HG03135 (cell line): ENCODE measurements at regions not wholly inside any gene's neighbourhood (a gene's known extent, or its start where the extent isn't known, plus 50 kb on each side); places are given as distances from the start of the nearest gene placed in this dataset.

Experiments
- ATAC-seq: cut with Tn5 transposase; IDR thresholded peaks from one replicate; pipeline ENCODE4 v1.9.1; 2021; ENCODE audit warnings: mild to moderate bottlenecking, moderate library complexity; ENCODE audit not compliant: unreplicated experiment

GRCh38 chr14:65866886-65867285 is 454.4 kb downstream of the FUT8 start:
- no peak for ATAC-seq

DNA sequence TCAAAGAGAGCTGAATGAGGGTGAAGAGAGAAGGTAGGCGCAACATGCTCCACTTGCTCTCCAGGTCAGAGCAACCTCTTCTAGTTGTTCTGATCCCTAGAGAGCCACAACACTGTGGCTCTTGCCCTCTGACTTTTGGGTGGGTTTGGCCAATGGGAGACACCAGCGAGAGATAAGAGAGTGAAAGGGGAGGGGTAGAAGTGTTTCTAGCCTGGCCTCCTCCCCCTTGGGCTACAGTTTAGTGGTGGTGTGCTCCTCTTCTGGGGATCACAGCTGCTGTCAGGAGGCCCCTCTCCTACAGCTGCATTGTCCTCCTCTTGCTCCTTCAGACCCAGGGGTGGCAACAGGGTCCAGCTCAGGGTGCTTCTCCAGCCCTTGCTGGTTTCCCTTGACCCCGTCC is 454.8 kb downstream of the FUT8 start:
- no peak for ATAC-seq

DNA sequence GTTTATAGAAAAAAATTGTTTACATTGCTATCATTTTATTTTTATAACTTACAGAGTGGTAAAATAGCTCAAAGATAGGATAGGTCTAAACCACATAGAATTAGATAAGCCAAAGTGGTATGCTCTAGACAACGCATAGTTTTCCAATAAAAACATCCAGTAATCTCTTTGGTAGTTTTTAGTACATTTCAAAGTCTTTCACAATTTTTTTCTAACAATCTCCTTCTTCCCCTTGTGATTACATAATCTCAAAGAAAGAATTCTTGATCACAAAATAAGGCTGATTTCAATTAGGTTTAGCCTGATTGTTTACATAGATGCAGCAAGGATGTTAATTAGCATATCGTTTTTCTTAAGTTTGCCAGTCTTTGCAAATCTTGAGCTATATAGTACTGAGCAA is 460.0 kb downstream of the FUT8 start:
- ATAC-seq: no peak

DNA sequence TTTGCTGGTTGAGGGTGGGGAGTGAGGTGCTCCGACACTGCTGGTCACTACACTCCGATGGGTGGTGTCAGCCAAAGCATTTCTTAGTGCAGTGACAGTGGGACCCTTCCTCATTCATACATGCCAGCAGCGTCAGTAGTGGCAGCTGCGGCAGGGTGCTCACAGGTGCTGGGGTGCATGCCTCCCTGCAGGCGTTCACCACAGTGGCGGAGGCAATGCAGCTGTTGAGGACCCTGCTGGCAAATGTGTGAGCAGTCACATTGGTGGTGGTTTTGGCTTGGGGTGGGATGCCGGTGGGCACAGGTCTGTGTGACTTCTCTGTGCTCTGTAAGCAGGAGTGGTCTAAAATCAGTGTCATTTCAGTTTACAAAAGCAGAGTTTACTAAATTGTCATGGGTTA is 464.6 kb downstream of the FUT8 start:
- ATAC-seq: no peak

- ATAC-seq: no peak
Observed at GRCh38 chr14:65877624-65878023, 465.1 kb downstream of the FUT8 start.

- no peak for ATAC-seq
Observed at GRCh38 chr14:65878586-65878985, 466.1 kb downstream of the FUT8 start.

DNA sequence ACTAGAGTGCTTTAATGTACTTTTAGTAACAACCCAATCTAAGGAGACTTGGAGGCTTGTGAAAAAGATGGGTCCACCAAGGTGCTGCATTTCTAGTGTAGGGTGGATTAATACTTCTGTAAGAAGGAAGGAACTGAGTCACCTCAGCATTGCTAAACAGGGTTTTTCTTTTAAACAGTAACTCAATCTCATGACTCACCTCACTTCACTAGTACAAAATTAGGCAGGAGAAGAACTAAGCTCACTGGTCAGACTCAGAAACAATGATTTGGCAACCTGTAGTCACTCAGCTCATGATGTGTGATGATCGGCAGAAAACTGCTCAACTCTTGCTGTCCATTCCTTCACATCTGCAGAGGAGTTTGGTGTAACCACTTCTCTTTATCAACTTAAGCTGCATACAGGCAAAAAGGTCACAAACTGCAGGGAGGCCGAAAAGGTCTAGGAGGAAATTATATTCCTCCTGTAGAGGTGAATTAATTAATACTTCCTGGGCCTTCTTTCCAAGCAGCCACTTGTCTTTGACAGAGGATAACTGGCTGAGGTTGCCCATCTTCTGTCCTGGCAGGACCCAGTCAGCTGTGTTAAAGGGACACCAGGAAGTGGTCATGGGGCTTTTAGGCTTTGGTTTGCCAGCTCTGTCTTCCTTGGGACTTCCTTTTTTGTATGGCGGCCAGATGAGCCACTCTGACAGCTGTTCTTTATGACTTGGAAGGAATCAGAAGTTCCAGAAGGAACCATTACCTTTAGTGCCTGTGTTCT is 466.9 kb downstream of the FUT8 start:
- no peak for ATAC-seq

DNA sequence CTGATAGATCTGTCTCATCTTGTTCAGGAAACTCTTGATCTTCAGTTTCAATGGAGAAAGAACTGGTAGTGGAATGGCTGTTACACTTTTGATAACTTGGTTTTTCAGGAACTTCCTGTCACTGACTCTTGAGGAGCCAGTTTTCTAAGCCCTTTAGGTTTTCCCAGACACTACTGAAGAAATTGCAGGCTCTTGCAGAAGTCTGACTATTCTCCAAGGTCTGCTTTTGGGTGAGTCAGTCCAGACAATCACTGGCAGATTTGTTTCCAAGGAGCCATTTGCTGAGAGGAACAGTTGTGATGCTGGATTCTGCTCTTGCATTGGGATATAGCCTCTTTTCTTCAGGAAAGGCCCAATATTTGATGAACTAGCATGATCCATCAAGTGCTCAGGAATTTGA is 468.0 kb downstream of the FUT8 start:
- no peak for ATAC-seq

- ATAC-seq: no peak
Observed at GRCh38 chr14:65881642-65882041, 469.1 kb downstream of the FUT8 start.

DNA sequence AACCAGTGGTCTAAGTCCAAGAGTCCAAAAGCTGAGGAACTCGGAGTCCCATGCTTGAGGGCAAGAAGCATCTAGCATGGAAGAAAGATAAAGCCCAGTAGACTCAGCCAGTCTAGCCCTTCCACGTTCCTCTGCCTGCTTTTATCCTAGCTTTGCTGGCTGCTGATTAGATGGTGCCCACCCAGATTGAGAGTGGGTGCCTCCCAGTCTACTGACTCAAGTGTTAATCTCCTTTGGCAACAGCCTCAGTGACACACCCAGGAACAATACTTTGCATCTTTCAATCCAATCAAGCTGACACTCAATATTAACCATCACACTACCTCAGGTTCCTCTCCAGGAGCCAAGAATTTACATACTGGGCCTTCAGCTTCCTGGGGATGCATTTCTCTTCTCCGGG is 476.1 kb downstream of the FUT8 start:
- ATAC-seq: no peak

DNA sequence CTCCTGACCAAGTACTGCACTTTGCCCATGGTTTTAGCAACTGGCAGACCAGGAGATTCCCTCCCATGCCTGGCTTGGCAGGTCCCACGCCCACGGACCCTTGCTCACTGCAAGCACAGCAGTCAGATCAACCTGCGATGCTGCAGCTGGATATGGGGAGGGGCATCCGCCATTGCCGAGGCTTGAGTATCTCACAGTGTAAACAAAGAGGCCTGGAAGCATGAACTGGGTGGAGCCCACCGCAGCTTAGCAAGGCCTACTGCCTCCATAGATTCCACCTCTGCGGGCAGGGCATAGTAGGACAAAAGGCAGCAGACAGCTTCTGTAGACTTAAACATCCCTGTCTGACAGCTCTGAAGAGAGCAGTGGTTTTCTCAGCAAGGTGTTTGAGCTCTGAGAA is 479.8 kb downstream of the FUT8 start:
- no peak for ATAC-seq

DNA sequence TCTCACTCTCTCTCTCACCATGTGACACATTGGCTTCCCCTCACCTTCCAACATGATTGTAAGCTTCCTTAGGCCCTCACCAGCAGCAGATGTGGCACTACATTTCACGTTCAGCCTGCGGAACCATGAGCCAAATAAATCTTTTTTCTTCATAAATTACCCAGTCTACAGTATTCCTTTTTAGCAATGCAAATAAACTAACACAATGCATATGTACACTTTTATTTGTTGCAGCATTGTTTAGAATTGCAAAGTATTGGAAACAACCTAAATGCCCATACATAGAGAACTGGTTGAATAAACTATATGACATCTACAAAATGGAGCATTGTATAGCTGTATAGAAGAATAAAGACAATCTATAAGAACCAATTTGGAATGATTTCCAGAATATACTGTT is 487.6 kb downstream of the FUT8 start:
- ATAC-seq: no peak

DNA sequence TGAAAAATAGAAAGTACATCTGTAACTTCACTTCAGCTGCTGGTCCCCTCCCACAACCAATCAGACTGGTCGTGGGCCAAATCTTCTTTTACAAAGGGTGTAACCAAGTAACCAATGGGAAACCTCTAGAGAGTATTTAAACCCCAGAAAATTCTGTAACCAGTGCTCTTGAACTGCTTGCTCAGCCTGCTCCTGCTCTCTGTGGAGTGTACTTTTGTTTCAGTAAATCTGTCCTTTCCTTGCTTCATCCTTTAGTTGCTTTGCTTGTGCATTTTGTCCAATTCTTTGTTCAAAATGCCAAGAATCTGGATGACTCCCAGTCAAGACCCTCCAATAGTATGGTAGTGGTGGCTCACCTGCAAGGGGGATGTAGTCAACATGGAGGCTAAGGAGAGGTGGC is 489.1 kb downstream of the FUT8 start:
- ATAC-seq: no peak

- ATAC-seq: no peak
Observed at GRCh38 chr14:65904988-65905387, 492.5 kb downstream of the FUT8 start.

DNA sequence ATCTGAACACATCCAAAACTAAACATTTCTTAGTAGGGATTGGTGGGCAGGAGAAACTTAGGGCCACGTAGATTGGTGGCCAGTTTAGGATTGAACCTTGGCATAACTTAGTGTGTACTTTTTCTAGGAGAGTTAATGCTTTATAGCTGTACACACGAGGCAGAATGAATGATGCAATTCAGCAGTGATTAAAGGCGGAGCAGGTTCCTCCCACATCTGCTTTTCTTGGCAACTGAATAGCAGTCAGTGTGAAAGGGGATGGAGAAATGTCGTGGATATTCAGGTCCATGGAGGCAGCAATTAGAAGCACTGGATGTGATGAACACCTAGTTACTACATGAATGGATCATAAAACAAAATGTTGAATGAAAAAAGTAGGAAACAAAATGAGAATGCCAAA is 493.8 kb downstream of the FUT8 start:
- ATAC-seq: no peak

- no peak for ATAC-seq
Observed at GRCh38 chr14:65906948-65907347, 494.4 kb downstream of the FUT8 start.

- no peak for ATAC-seq
Observed at GRCh38 chr14:65910108-65910786, 497.7 kb downstream of the FUT8 start.

- no peak for ATAC-seq
Observed at GRCh38 chr14:65915125-65915524, 502.6 kb downstream of the FUT8 start.

DNA sequence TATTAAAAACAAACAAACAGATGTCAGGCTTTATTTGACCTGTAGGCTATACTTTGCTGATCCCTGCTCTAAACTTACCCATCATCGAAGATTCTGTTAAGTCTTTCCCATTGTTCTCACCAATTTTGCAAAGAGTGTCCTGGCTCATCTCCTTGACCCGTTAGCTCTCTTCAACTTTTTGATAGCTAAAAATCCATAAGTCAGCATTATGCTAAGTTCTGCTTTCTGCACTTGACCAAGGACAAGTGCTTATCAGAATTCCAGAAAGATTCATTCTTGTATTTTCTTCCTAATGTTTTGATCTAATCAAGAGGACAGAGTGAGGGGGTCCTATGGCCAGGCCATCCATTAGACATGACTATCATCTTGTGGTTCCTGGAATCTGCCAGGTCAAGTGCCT is 503.5 kb downstream of the FUT8 start:
- no peak for ATAC-seq

- no peak for ATAC-seq
Observed at GRCh38 chr14:65920996-65921395, 508.5 kb downstream of the FUT8 start.

GRCh38 chr14:65922142-65922541 is 509.6 kb downstream of the FUT8 start:
- no peak for ATAC-seq

DNA sequence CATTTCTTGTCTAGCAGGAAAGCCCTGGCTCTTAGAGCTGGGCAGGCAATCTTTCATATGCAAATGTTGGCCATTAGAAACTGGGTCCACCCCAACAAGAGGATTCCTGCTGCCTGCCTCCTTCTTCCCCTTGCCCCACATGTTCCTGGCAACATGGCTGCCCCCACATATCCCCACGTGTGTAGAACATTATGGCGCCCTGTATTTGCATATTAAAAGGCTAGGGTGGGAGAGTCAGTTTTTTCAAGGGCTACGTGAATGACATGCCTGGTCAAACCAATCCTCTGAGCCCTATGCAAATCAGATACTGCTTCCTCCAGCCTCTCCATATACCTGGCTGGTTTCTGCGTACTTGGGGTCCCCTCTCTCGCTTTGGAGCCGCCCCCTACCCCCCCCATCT is 514.0 kb downstream of the FUT8 start:
- no peak for ATAC-seq
